SK-N-SH treated with all-trans-retinoic acid at 6 μM for 48 hours (cell line): ENCODE measurements at regions not wholly inside any gene's neighbourhood (a gene's known extent, or its start where the extent isn't known, plus 50 kb on each side); places are given as distances from the start of the nearest gene placed in this dataset.

Source experiments
- ARNTL ChIP-seq: fragments of 450-650 bp; formaldehyde crosslinking; IDR thresholded peaks from 2 replicates; pipeline ENCODE4 v1.5.0; 2020; ENCODE audit warnings: low read depth, mild to moderate bottlenecking, moderate library complexity, borderline replicate concordance
- OSR1 ChIP-seq: fragments of 250-450 bp; sonication (Bioruptor Pico); IDR thresholded peaks from 2 replicates; pipeline ENCODE4 v1.8.0; 2022; ENCODE audit warnings: moderate library complexity, mild to moderate bottlenecking, inconsistent platforms
- PPARA ChIP-seq: fragments of 250-450 bp; sonication (Bioruptor Pico); IDR thresholded peaks from 2 replicates; pipeline ENCODE4 v1.5.0; 2020; ENCODE audit warnings: mild to moderate bottlenecking, borderline replicate concordance
- ZFP30 ChIP-seq: fragments of 450-650 bp; formaldehyde crosslinking; IDR thresholded peaks from 2 replicates; pipeline ENCODE4 v1.5.0; 2022; ENCODE audit warnings: mild to moderate bottlenecking, moderate library complexity
- ZNF565 ChIP-seq: fragments of 450-650 bp; formaldehyde crosslinking; conservative IDR thresholded peaks from 2 replicates; pipeline ENCODE4 v1.5.0; 2020; ENCODE audit warnings: low read depth, mild to moderate bottlenecking, moderate library complexity
- ZNF8 ChIP-seq: fragments of 450-650 bp; formaldehyde crosslinking; IDR thresholded peaks from 2 replicates; pipeline ENCODE4 v1.5.0; 2020; ENCODE audit warnings: mild to moderate bottlenecking, moderate library complexity

DNA sequence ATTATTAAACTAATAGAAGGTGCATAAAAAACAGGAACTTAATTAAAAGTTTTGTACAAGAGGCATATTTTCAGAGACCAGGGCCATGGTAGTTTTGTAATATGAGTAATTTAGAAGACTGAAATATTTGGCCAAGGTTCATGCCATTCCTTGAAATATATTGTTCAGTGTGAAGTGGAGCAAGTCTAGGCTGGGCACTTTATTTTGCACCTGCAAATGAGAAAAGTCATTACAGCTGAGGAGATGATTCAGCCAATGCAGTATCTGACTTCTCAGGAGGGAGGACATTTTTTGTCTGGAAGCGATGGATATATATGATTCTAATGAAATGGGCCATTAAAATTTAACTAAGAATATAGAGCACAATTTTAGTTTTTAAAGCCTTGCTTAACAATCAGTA, 754.0 kb upstream of the ADAMTS16 start:
- TF ChIP-seq OSR1 (CRISPR knock-in tag) (no peak), ZNF565 (CRISPR knock-in tag) (no peak), ZFP30 (CRISPR knock-in tag) (no peak), ZNF8 (no peak), PPARA (CRISPR knock-in tag) (no peak), ARNTL (CRISPR knock-in tag) (no peak)
